ELR (cell line): ENCODE measurements at regions not wholly inside any gene's neighbourhood (a gene's known extent, or its start where the extent isn't known, plus 50 kb on each side); places are given as distances from the start of the nearest gene placed in this dataset.
"Not testable (repeated sequence)": the region's sequence is repeated elsewhere in the genome, so short reads cannot be mapped to it uniquely, and the experiment has no call there.

ENCODE experiments used
- DNase-seq: peaks from one replicate; pipeline ENCODE4 v3.0.0-alpha.2; 2015; ENCODE audit warnings: low read depth

GRCh38 chr2:4695281-4695861 lies 992.0 kb downstream of the DCDC2C start:
- no peak for DNase-seq

- no peak for DNase-seq
Observed at GRCh38 chr2:4715065-4715464, 977.1 kb upstream of the SOX11 start.

- DNase-seq: no peak
Observed at GRCh38 chr2:4718777-4719176, 973.4 kb upstream of the SOX11 start.

GRCh38 chr2:4725618-4726017 lies 966.6 kb upstream of the SOX11 start:
- no peak for DNase-seq

- no peak for DNase-seq
Observed at GRCh38 chr2:4732560-4732959, 959.6 kb upstream of the SOX11 start.

GRCh38 chr2:4745056-4745991 lies 946.9 kb upstream of the SOX11 start:
- DNase-seq: no peak

- no peak for DNase-seq
Observed at GRCh38 chr2:4753721-4754120, 938.5 kb upstream of the SOX11 start.

- no peak for DNase-seq
Observed at GRCh38 chr2:4762951-4763376, 929.2 kb upstream of the SOX11 start.

- DNase-seq: no peak
Observed at GRCh38 chr2:4765787-4766530, 926.2 kb upstream of the SOX11 start.

- DNase-seq: no peak
Observed at GRCh38 chr2:4775668-4776067, 916.5 kb upstream of the SOX11 start.

- DNase-seq: no peak
Observed at GRCh38 chr2:4780679-4781078, 911.5 kb upstream of the SOX11 start.

GRCh38 chr2:4782647-4783046 lies 909.5 kb upstream of the SOX11 start:
- no peak for DNase-seq

GRCh38 chr2:4791488-4791887 lies 900.7 kb upstream of the SOX11 start:
- DNase-seq: no peak

- DNase-seq: no peak
Observed at GRCh38 chr2:4792126-4792525, 900.1 kb upstream of the SOX11 start.

GRCh38 chr2:4803396-4803795 lies 888.8 kb upstream of the SOX11 start:
- DNase-seq: no peak

- not testable (repeated sequence) for DNase-seq
Observed at GRCh38 chr2:4814137-4814536, 878.0 kb upstream of the SOX11 start.

GRCh38 chr2:4827836-4828235 lies 864.3 kb upstream of the SOX11 start:
- no peak for DNase-seq

- DNase-seq: no peak
Observed at GRCh38 chr2:4828682-4829374, 863.4 kb upstream of the SOX11 start.

GRCh38 chr2:4831751-4832150 lies 860.4 kb upstream of the SOX11 start:
- DNase-seq: no peak

- DNase-seq: no peak
Observed at GRCh38 chr2:4832642-4833041, 859.5 kb upstream of the SOX11 start.

- no peak for DNase-seq
Observed at GRCh38 chr2:4838626-4839025, 853.6 kb upstream of the SOX11 start.

GRCh38 chr2:4840791-4841190 lies 851.4 kb upstream of the SOX11 start:
- DNase-seq: no peak
